Mesothelial cell of epicardium (in vitro differentiated cells): ENCODE measurements at regions not wholly inside any gene's neighbourhood (a gene's known extent, or its start where the extent isn't known, plus 50 kb on each side); places are given as distances from the start of the nearest gene placed in this dataset.

Experiments used
- DNase-seq, 2 experiments: peaks; one replicate each; pipeline ENCODE4 v3.0.0; 2021; ENCODE audit warnings: low spot score in 2 of 2; ENCODE audit not compliant: unreplicated experiment in 2 of 2
- H3K27ac Mint-ChIP-seq: 2 replicates; pipeline ENCODE4 v1.8.0; 2021; ENCODE audit warnings: mixed read lengths
- H3K27me3 Mint-ChIP-seq: 2 replicates; pipeline ENCODE4 v1.8.0; 2021; ENCODE audit warnings: low read depth, mixed read lengths
- H3K36me3 Mint-ChIP-seq: 2 replicates; pipeline ENCODE4 v1.8.0; 2021; ENCODE audit warnings: mixed read lengths
- H3K4me1 Mint-ChIP-seq: 2 replicates; pipeline ENCODE4 v1.8.0; 2021; ENCODE audit warnings: mixed read lengths
- H3K4me3 Mint-ChIP-seq: 2 replicates; pipeline ENCODE4 v1.8.0; 2021; ENCODE audit warnings: mild to moderate bottlenecking, moderate library complexity, mixed read lengths
- H3K9me3 Mint-ChIP-seq: 2 replicates; pipeline ENCODE4 v1.8.0; 2021; ENCODE audit warnings: mixed read lengths
- CTCF ChIP-seq: fragments of 200-600 bp; sonication (generic); IDR thresholded peaks from one replicate; pipeline ENCODE4 v1.5.0; 2021; ENCODE audit warnings: antibody characterized with exemption; ENCODE audit not compliant: unreplicated experiment

- TF ChIP-seq CTCF: peak; percentile 15
- Mint-ChIP-seq H3K9me3 (peaks cover 10% of the 10 kb centered on the region), H3K4me1 (peaks cover 14% of the 10 kb centered on the region), H3K4me3 (no peak overlapping the region), H3K27ac (no peak overlapping the region), H3K36me3 (no peaks in the 10 kb centered on the region), H3K27me3 (no peaks in the 10 kb centered on the region)
- no peak for DNase-seq
These were observed 58.5 kb downstream of the TEX13C start for GRCh38 chrX:125378205-125378604.

GRCh38 chrX:125378770-125379169 lies 59.1 kb downstream of the TEX13C start:
- no peaks in the 10 kb centered on the region for H3K36me3 Mint-ChIP-seq
- H3K4me1 Mint-ChIP-seq: peaks cover 14% of the 10 kb centered on the region
- TF ChIP-seq CTCF: no peak
- no peak overlapping the region for H3K4me3 Mint-ChIP-seq
- no peaks in the 10 kb centered on the region for H3K27me3 Mint-ChIP-seq
- no peak overlapping the region for H3K27ac Mint-ChIP-seq
- DNase-seq: no peak
- peaks cover 6% of the 10 kb centered on the region for H3K9me3 Mint-ChIP-seq

GRCh38 chrX:125382148-125382628 lies 62.5 kb downstream of the TEX13C start:
- TF ChIP-seq CTCF: no peak
- Mint-ChIP-seq H3K9me3 (no peaks in the 10 kb centered on the region), H3K36me3 (no peaks in the 10 kb centered on the region), H3K4me1 (peaks cover 10% of the 10 kb centered on the region), H3K4me3 (no peak overlapping the region), H3K27me3 (peaks cover under 1% of the 10 kb centered on the region), H3K27ac (no peak overlapping the region)
- DNase-seq: no peak

GRCh38 chrX:125382889-125383288 lies 63.2 kb downstream of the TEX13C start:
- H3K4me3 Mint-ChIP-seq: no peak overlapping the region
- no peaks in the 10 kb centered on the region for H3K36me3 Mint-ChIP-seq
- H3K27me3 Mint-ChIP-seq: peaks cover 3% of the 10 kb centered on the region
- no peaks in the 10 kb centered on the region for H3K9me3 Mint-ChIP-seq
- no peak for TF ChIP-seq CTCF
- no peak for DNase-seq
- peaks cover 7% of the 10 kb centered on the region for H3K4me1 Mint-ChIP-seq
- H3K27ac Mint-ChIP-seq: no peak overlapping the region

GRCh38 chrX:125384867-125385266 lies 65.2 kb downstream of the TEX13C start:
- Mint-ChIP-seq H3K27me3 (peaks cover 15% of the 10 kb centered on the region), H3K36me3 (no peaks in the 10 kb centered on the region), H3K9me3 (no peaks in the 10 kb centered on the region), H3K4me3 (no peak overlapping the region), H3K27ac (no peak overlapping the region), H3K4me1 (no peaks in the 10 kb centered on the region)
- DNase-seq: no peak
- TF ChIP-seq CTCF: no peak

- Mint-ChIP-seq H3K27me3 (peaks cover 40% of the 10 kb centered on the region), H3K36me3 (no peaks in the 10 kb centered on the region), H3K4me1 (no peaks in the 10 kb centered on the region), H3K4me3 (no peak overlapping the region), H3K27ac (no peak overlapping the region), H3K9me3 (no peaks in the 10 kb centered on the region)
- DNase-seq: no peak
- TF ChIP-seq CTCF: no peak
These were observed 68.3 kb downstream of the TEX13C start for GRCh38 chrX:125387945-125388344.
